GM12891 (cell line): ENCODE measurements at regions not wholly inside any gene's neighbourhood (a gene's known extent, or its start where the extent isn't known, plus 50 kb on each side); places are given as distances from the start of the nearest gene placed in this dataset.
"Not testable (repeated sequence)": the region's sequence is repeated elsewhere in the genome, so short reads cannot be mapped to it uniquely, and the experiment has no call there.

ENCODE experiments used
- DNase-seq: peaks from one replicate; pipeline ENCODE4 v3.0.0; 2011; ENCODE audit warnings: low spot score; ENCODE audit not compliant: insufficient read length
- FAIRE-seq: peaks from 2 replicates; lab custom pipeline; 2011; peaks lifted over from hg19 to GRCh38; lab: Jason Lieb, UNC
- PAX5 ChIP-seq: IDR thresholded peaks from 2 replicates; pipeline ENCODE4 v1.6.1; 2011; ENCODE audit warnings: low read length, moderate library complexity, mild to moderate bottlenecking; ENCODE audit not compliant: insufficient read depth, severe bottlenecking
- POLR2A ChIP-seq: IDR thresholded peaks from 2 replicates; pipeline ENCODE4 v1.6.1; 2011; ENCODE audit warnings: low read depth, low read length, control low read depth
- POLR2AphosphoS5 ChIP-seq: IDR thresholded peaks from 2 replicates; pipeline ENCODE4 v1.6.1; 2011; ENCODE audit warnings: low read depth, low read length, control low read depth
- POU2F2 ChIP-seq: IDR thresholded peaks from 2 replicates; pipeline ENCODE4 v1.6.1; 2011; ENCODE audit warnings: low read depth, mild to moderate bottlenecking, control low read depth, low read length, moderate library complexity
- SPI1 ChIP-seq: IDR thresholded peaks from 2 replicates; pipeline ENCODE4 v1.6.1; 2011; ENCODE audit warnings: low read depth, low read length, control low read depth
- TAF1 ChIP-seq: IDR thresholded peaks from 2 replicates; pipeline ENCODE4 v1.6.1; 2011; ENCODE audit warnings: low read depth, low read length, control low read depth

GRCh38 chr11:57871231-57871630 is 109.6 kb downstream of the CTNND1 start:
- no peak for TF ChIP-seq TAF1
- TF ChIP-seq SPI1, result no peak
- TF ChIP-seq PAX5, result no peak
- no peak for TF ChIP-seq POLR2AphosphoS5
- no peak for TF ChIP-seq POU2F2
- FAIRE-seq (no peak), DNase-seq (no peak)

GRCh38 chr11:57873196-57873911 is 111.8 kb downstream of the CTNND1 start:
- TF ChIP-seq PAX5, result no peak
- no peak for TF ChIP-seq POU2F2
- TF ChIP-seq SPI1, result no peak
- no peak for TF ChIP-seq POLR2A
- no peak for TF ChIP-seq TAF1
- TF ChIP-seq POLR2AphosphoS5, result no peak
- DNase-seq (no peak), FAIRE-seq (no peak)

GRCh38 chr11:57874981-57875380 is 113.4 kb downstream of the CTNND1 start:
- TF ChIP-seq POLR2A (no peak), TAF1 (no peak), POLR2AphosphoS5 (no peak), PAX5 (no peak), SPI1 (no peak), POU2F2 (no peak)
- DNase-seq, result no peak
- FAIRE-seq, result no peak

- TF ChIP-seq POLR2AphosphoS5 (no peak), POLR2A (no peak), TAF1 (no peak), SPI1 (no peak), POU2F2 (no peak), PAX5 (no peak)
- DNase-seq, result no peak
- no peak for FAIRE-seq
These were observed 120.0 kb downstream of the CTNND1 start for GRCh38 chr11:57881647-57882046.

GRCh38 chr11:57883630-57884029 is 122.0 kb downstream of the CTNND1 start:
- no peak for DNase-seq
- no peak for FAIRE-seq
- no peak for TF ChIP-seq POLR2AphosphoS5
- TF ChIP-seq POLR2A, result no peak
- no peak for TF ChIP-seq TAF1
- TF ChIP-seq SPI1, result no peak
- TF ChIP-seq POU2F2, result no peak
- TF ChIP-seq PAX5, result no peak

- FAIRE-seq, result no peak
- TF ChIP-seq POLR2AphosphoS5 (no peak), PAX5 (no peak), SPI1 (no peak), POLR2A (no peak), TAF1 (no peak), POU2F2 (no peak)
- DNase-seq, result no peak
These were observed 123.9 kb downstream of the CTNND1 start for GRCh38 chr11:57885298-57886050.

- DNase-seq (no peak), FAIRE-seq (no peak)
- TF ChIP-seq PAX5, result no peak
- TF ChIP-seq SPI1, result no peak
- no peak for TF ChIP-seq POLR2A
- no peak for TF ChIP-seq TAF1
- no peak for TF ChIP-seq POLR2AphosphoS5
- TF ChIP-seq POU2F2, result no peak
These were observed 126.8 kb downstream of the CTNND1 start for GRCh38 chr11:57888386-57888785.

GRCh38 chr11:57890521-57890920 is 128.9 kb downstream of the CTNND1 start:
- no peak for TF ChIP-seq PAX5
- TF ChIP-seq POU2F2, result no peak
- no peak for TF ChIP-seq POLR2A
- no peak for TF ChIP-seq SPI1
- no peak for TF ChIP-seq POLR2AphosphoS5
- no peak for TF ChIP-seq TAF1
- FAIRE-seq (no peak), DNase-seq (no peak)

GRCh38 chr11:57893200-57893599 is 130.5 kb upstream of the OR9Q1 start:
- not testable (repeated sequence) for FAIRE-seq, DNase-seq
